ENCODE measurements at regions not wholly inside any gene's neighbourhood (a gene's known extent, or its start where the extent isn't known, plus 50 kb on each side); places are given as distances from the start of the nearest gene placed in this dataset. TPM values are rescaled to one million over a fixed set of nuclear protein-coding genes. Genes with fewer than 3 reads are reported as not detected.
A peak's percentile ranks its signal among the peaks of the same experiment; 100 is the strongest.

DNA sequence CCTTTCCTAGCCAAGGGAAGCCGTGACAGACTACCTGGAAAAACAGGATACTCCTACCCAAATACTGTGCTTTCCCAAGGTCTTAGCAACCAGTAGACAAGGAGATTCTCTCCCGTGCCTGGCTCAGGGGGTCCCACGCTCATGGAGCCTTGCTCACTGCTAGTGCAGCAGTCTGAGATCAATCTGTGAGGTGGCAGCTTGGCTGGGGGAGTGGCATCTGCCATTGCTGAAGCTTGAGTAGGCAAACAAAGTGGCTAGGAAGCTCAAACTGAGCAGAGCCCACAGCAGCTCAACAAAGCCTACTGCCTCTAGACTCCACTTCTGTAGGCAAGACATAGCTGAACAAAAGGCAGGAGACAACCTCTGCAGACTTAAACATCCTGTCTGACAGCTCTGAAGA lies 177.1 kb downstream of the PARM1 start:
- Histone ChIP-seq H3K36me3 (ENCODE audit: insufficient read depth, low read length) (no peaks in the 10 kb centered on the region), H4K20me1 (ENCODE audit: insufficient read depth, low read depth, low read length) (no peaks in the 10 kb centered on the region), H2AFZ (ENCODE audit: low read length) (no peak overlapping the region), H3K4me1 (ENCODE audit: low read length) (no peaks in the 10 kb centered on the region), H3K27ac (ENCODE audit: low read length) (no peak overlapping the region), H3K79me2 (ENCODE audit: low read length) (no peaks in the 10 kb centered on the region), H3K9me3 (ENCODE audit: low read length) (no peaks in the 10 kb centered on the region), H3K27me3 (ENCODE audit: low read length) (no peaks in the 10 kb centered on the region), H3K9ac (ENCODE audit: low read length) (no peak overlapping the region), H3K4me3 (ENCODE audit: low read length) (no peak overlapping the region), H3K9me2 (replicated peaks; ENCODE audit: insufficient read depth, low read length) (no peaks in the 10 kb centered on the region), H3K4me2 (ENCODE audit: low read depth, low read length, poor library complexity, severe bottlenecking) (no peak overlapping the region)
- no peak for DNase-seq

DNA sequence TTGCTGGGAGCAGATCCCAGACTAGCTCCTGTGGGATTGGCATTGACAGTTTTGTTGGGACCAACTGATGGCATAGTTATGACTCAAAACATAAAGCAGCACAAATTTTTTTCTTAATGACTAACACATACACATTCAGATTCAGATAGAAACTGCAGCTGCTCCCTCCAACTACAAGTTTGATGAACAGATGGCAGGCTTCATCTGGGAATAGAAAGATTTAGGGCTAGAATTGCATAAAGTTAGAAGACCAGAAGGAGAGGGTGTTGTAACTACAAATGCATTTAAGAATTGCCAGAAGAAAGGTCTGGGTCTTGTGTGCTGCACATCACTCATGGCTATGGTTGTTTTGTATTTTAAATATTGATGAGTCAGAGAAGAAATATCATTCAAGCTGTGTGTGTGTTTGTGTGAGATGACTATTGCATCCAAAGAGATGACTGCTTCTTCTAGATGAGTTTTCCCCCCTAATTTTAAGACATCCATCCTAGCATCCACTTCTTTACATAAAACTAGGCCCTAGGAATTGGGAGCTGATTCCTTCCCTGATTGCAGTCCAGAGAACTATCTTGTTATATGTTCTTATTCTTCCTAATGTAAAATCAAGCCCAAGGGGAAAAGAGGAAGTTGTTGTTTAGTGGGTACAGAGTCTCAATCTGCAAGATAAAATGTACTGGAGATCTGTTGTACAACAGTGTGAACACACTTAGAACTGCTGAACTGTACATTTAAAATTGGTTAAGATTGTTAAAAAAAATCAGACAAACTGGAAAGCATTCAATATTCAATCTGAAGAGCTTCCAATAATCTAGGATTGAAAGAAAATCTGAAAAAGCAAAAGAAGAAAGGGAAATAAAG lies 175.1 kb downstream of the PARM1 start:
- Histone ChIP-seq H3K9me2 (replicated peaks; ENCODE audit: insufficient read depth, low read length) (no peaks in the 10 kb centered on the region), H3K27me3 (ENCODE audit: low read length) (no peaks in the 10 kb centered on the region), H3K4me1 (ENCODE audit: low read length) (no peaks in the 10 kb centered on the region), H3K9ac (ENCODE audit: low read length) (no peak overlapping the region), H3K4me3 (ENCODE audit: low read length) (no peak overlapping the region), H3K36me3 (ENCODE audit: insufficient read depth, low read length) (no peaks in the 10 kb centered on the region), H3K9me3 (ENCODE audit: low read length) (no peaks in the 10 kb centered on the region), H3K27ac (ENCODE audit: low read length) (no peak overlapping the region), H3K4me2 (ENCODE audit: low read depth, low read length, poor library complexity, severe bottlenecking) (no peak overlapping the region), H4K20me1 (ENCODE audit: insufficient read depth, low read depth, low read length) (no peaks in the 10 kb centered on the region), H3K79me2 (ENCODE audit: low read length) (no peaks in the 10 kb centered on the region), H2AFZ (ENCODE audit: low read length) (no peak overlapping the region)
- DNase-seq, result no peak

DNA sequence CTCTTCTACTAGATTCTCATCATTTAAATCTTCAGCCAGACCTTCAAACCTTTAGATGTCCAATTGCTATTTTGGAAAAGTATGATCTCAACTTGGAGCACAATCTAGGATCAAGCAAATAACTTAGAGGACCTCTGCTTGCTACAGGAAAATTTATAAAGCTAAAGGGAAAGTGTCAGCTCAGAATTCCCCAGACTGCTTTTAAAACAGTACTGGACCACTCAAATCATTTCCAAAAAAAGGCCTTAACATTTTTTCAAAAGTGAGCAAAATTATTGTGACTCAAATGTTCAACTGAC lies 169.8 kb downstream of the PARM1 start:
- H3K27me3 ChIP-seq (ENCODE audit: low read length), result no peaks in the 10 kb centered on the region
- H3K4me3 ChIP-seq (ENCODE audit: low read length), result no peak overlapping the region
- no peak overlapping the region for H2AFZ ChIP-seq (ENCODE audit: low read length)
- H3K9ac ChIP-seq (ENCODE audit: low read length), result no peak overlapping the region
- H3K4me2 ChIP-seq (ENCODE audit: low read depth, low read length, poor library complexity, severe bottlenecking), result no peak overlapping the region
- no peak overlapping the region for H3K27ac ChIP-seq (ENCODE audit: low read length)
- H3K9me2 ChIP-seq (replicated peaks; ENCODE audit: insufficient read depth, low read length), result no peaks in the 10 kb centered on the region
- H3K9me3 ChIP-seq (ENCODE audit: low read length), result no peaks in the 10 kb centered on the region
- H3K36me3 ChIP-seq (ENCODE audit: insufficient read depth, low read length), result no peaks in the 10 kb centered on the region
- no peaks in the 10 kb centered on the region for H4K20me1 ChIP-seq (ENCODE audit: insufficient read depth, low read depth, low read length)
- no peak for DNase-seq
- H3K79me2 ChIP-seq (ENCODE audit: low read length), result no peaks in the 10 kb centered on the region
- peaks cover 11% of the 10 kb centered on the region for H3K4me1 ChIP-seq (ENCODE audit: low read length)

DNA sequence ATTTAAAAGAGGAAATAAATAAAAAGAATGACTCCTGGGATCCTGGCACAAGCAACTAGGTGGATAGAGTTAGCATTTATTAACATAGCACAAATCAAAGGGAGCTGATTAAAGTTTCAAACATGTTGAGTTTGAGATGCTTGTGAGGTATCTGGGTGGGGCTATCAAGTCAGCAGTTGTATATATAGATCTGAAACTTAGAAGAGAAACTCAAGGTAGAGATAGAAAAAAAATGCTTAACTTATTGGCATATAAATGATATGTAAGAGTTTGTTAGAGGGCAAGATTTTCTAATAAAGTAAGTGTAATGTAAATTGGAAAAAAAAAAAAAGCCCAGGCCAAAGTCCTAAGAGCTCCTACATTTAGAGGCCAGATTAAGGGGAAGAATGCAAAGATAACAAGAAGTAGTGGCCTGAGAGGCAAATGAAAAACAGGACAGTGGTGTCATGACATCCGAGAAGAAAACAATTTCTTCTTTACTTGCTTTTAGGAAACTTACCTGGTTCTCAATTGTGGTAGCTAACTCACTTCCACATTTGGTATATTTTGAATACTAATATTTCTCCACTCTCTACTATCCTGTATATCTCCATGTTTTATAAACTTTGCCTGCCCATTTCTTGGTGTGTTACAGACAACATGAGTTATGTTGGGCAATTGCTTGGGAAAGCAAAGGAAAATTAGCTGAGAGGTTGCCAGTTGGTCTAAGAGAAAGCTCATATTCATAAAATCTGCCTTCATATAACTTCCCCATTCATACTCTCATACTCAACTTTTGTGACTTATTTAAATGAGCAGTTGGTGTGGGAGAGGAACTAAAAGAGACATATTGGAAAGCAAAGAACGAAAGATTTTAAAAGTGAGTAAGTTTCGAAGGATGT lies 169.2 kb downstream of the PARM1 start:
- DNase-seq, result peak; percentile 66
- Histone ChIP-seq H3K79me2 (ENCODE audit: low read length) (no peaks in the 10 kb centered on the region), H3K4me3 (ENCODE audit: low read length) (no peak overlapping the region), H3K9me2 (replicated peaks; ENCODE audit: insufficient read depth, low read length) (no peaks in the 10 kb centered on the region), H2AFZ (ENCODE audit: low read length) (no peak overlapping the region), H3K4me2 (ENCODE audit: low read depth, low read length, poor library complexity, severe bottlenecking) (no peak overlapping the region), H3K27me3 (ENCODE audit: low read length) (no peaks in the 10 kb centered on the region), H3K4me1 (ENCODE audit: low read length) (peaks cover 11% of the 10 kb centered on the region), H3K27ac (ENCODE audit: low read length) (no peak overlapping the region), H4K20me1 (ENCODE audit: insufficient read depth, low read depth, low read length) (no peaks in the 10 kb centered on the region), H3K36me3 (ENCODE audit: insufficient read depth, low read length) (no peaks in the 10 kb centered on the region), H3K9ac (ENCODE audit: low read length) (no peak overlapping the region), H3K9me3 (ENCODE audit: low read length) (no peaks in the 10 kb centered on the region)

Small RNAs in the stretch of these regions (small RNA-seq; reads per million reads assigned to genes)
- gene AC093870.1, result not detected
